ENCODE measurements at regions not wholly inside any gene's neighbourhood (a gene's known extent, or its start where the extent isn't known, plus 50 kb on each side); places are given as distances from the start of the nearest gene placed in this dataset.
"Not testable (repeated sequence)": the region's sequence is repeated elsewhere in the genome, so short reads cannot be mapped to it uniquely, and the experiment has no call there.

DNA sequence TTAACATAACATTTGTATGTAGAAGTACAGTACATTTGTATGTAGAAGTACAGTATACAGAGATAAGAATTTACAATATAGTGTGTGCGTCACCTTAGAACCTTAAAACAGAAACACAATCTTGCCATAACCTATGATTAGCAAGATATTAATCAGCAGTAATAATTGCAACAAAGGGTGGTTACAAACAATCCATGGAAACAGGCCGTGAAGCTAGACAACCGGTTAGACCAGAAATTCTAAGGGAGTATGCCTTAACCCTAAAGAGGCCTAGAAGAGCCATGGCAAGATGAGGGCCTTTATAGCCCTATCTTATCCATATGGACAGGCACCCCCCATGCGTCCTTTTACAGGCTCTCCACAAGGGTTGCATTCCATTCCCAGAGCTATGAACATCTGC lies 605.9 kb downstream of the KCNT2 start:
- not testable (repeated sequence) for TF ChIP-seq CTCF (IDR thresholded peaks at IDR 0.05 in 4 of 5, conservative IDR thresholded peaks at IDR 0.05 in 1 of 5); POLR2A (IDR thresholded peaks at IDR 0.05)
